Hepatocyte (in vitro differentiated cells): ENCODE measurements at regions not wholly inside any gene's neighbourhood (a gene's known extent, or its start where the extent isn't known, plus 50 kb on each side); places are given as distances from the start of the nearest gene placed in this dataset.

ENCODE experiments used
- EZH2 ChIP-seq: fragments of 200-600 bp; sonication (generic); IDR thresholded peaks from 2 replicates; pipeline ENCODE4 v1.6.1; 2016; ENCODE audit warnings: antibody characterized with exemption, mild to moderate bottlenecking, borderline replicate concordance
- EZH2phosphoT487 ChIP-seq: fragments of 200-600 bp; sonication (generic); IDR thresholded peaks from one replicate; pipeline ENCODE4 v1.6.1; 2018; ENCODE audit warnings: antibody characterized with exemption, mild to moderate bottlenecking, low read depth, moderate library complexity; ENCODE audit not compliant: unreplicated experiment, severe bottlenecking
- TF ChIP-seq, protein P1 (sequence below): fragments of 200-600 bp; sonication (generic); IDR thresholded peaks from 2 replicates; pipeline ENCODE4 v1.5.1; 2016; ENCODE audit warnings: antibody characterized with exemption, mild to moderate bottlenecking; ENCODE audit not compliant: poor library complexity

DNA sequence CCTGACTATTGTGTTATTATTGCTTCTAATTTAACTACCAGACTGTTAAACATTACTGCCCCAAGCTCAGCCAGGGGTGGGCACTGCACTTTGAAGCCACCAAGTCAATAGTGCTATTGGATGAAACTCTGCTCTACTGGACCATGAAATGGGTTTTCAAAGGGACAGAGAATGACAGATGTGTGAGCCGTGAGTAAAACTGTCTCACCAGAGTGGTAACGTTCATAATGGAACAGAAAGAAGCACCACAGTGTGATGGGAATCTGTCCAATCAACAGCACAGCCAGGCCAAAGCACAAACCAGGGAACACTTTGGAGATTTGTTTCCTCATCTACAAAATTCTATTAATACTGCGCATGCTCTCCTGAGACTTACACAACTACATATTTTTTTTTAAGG lies 171.8 kb upstream of the LPP start:
- TF ChIP-seq, protein P1, sequence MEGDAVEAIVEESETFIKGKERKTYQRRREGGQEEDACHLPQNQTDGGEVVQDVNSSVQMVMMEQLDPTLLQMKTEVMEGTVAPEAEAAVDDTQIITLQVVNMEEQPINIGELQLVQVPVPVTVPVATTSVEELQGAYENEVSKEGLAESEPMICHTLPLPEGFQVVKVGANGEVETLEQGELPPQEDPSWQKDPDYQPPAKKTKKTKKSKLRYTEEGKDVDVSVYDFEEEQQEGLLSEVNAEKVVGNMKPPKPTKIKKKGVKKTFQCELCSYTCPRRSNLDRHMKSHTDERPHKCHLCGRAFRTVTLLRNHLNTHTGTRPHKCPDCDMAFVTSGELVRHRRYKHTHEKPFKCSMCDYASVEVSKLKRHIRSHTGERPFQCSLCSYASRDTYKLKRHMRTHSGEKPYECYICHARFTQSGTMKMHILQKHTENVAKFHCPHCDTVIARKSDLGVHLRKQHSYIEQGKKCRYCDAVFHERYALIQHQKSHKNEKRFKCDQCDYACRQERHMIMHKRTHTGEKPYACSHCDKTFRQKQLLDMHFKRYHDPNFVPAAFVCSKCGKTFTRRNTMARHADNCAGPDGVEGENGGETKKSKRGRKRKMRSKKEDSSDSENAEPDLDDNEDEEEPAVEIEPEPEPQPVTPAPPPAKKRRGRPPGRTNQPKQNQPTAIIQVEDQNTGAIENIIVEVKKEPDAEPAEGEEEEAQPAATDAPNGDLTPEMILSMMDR: no peak
- TF ChIP-seq EZH2 (no peak), EZH2phosphoT487 (no peak)
